SK-N-SH (cell line): ENCODE measurements at regions not wholly inside any gene's neighbourhood (a gene's known extent, or its start where the extent isn't known, plus 50 kb on each side); places are given as distances from the start of the nearest gene placed in this dataset.

Source experiments
- FOXJ3 ChIP-seq: sonication (generic); formaldehyde crosslinking; IDR thresholded peaks from 2 replicates; pipeline ENCODE4 v1.5.1; 2020; ENCODE audit warnings: mild to moderate bottlenecking, missing genetic modification reagents
- GABPA ChIP-seq: IDR thresholded peaks from 2 replicates; pipeline ENCODE4 v1.4.0; 2012; ENCODE audit warnings: low read depth, mild to moderate bottlenecking
- GATA2 ChIP-seq: sonication (generic); formaldehyde crosslinking; IDR thresholded peaks from 2 replicates; pipeline ENCODE4 v1.5.0; 2020; ENCODE audit warnings: mild to moderate bottlenecking, missing genetic modification reagents
- NFIC ChIP-seq: IDR thresholded peaks from 2 replicates; pipeline ENCODE4 v1.4.0; 2012; ENCODE audit warnings: borderline replicate concordance
- POLR2AphosphoS5 ChIP-seq: IDR thresholded peaks from 2 replicates; pipeline ENCODE4 v1.6.1; 2012; ENCODE audit warnings: low read depth, low read length
- RFX5 ChIP-seq: IDR thresholded peaks from 2 replicates; pipeline ENCODE4 v1.6.1; 2012; ENCODE audit warnings: mild to moderate bottlenecking, improper control_type of control experiment, low read length
- TAF1 ChIP-seq: IDR thresholded peaks from 2 replicates; pipeline ENCODE4 v1.6.1; 2012; ENCODE audit warnings: low read depth, mild to moderate bottlenecking, low read length, moderate library complexity, borderline replicate concordance
- TF ChIP-seq, protein P1 (sequence below): fragments of 200-600 bp; sonication (generic); IDR thresholded peaks from 2 replicates; pipeline ENCODE4 v1.6.1; 2017; ENCODE audit warnings: antibody characterized with exemption, mild to moderate bottlenecking, moderate library complexity
- TF ChIP-seq, protein P2 (sequence below): fragments of 150-350 bp; IDR thresholded peaks from 2 replicates; pipeline ENCODE4 v1.6.1; 2017; ENCODE audit warnings: antibody characterized with exemption, low read length, low read depth, borderline replicate concordance
- TF ChIP-seq, protein P3 (sequence below): IDR thresholded peaks from 2 replicates; pipeline ENCODE4 v1.6.1; 2012; ENCODE audit warnings: mild to moderate bottlenecking, low read depth, low read length, moderate library complexity
- TF ChIP-seq, protein P4 (sequence below): IDR thresholded peaks from 2 replicates; pipeline ENCODE4 v1.4.0; 2012; ENCODE audit warnings: low read depth

DNA sequence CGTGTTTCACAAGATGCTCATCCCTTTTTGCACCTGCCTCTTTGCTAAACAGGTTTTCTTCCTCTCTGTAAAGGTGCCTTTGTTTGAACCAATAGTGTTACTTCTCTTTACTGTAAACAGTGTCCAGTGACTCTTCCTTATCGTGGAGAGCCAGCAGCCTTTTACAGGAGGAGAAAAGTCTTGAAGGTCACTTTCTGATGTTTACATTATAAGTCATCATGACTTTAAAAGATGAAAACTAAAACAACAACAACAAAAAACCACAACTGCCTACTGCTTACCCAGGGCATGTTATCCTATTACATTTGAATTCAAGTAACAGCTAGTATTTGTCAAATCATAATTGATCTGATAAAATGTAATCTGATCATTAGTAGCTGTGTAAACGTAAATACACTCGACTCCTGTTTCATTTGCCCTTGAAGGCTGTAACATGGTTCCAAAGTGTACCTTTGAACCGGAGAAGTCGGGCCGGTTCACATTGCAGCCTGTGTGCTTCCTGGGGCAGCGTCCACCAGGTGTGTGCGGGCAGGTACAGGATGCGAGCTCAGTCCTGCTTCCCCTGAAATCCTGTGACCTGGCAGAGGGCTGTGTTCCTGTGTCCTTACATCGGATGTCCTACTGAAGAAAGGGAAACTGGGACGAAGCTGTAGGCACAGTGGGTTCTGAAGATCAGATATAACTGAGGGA lies 118.1 kb downstream of the C9orf152 start:
- TF ChIP-seq NFIC (no peak), TAF1 (no peak), POLR2AphosphoS5 (no peak), FOXJ3 (CRISPR knock-in tag) (no peak), GATA2 (CRISPR knock-in tag) (no peak), GABPA (no peak), RFX5 (no peak)
- TF ChIP-seq, protein P1, sequence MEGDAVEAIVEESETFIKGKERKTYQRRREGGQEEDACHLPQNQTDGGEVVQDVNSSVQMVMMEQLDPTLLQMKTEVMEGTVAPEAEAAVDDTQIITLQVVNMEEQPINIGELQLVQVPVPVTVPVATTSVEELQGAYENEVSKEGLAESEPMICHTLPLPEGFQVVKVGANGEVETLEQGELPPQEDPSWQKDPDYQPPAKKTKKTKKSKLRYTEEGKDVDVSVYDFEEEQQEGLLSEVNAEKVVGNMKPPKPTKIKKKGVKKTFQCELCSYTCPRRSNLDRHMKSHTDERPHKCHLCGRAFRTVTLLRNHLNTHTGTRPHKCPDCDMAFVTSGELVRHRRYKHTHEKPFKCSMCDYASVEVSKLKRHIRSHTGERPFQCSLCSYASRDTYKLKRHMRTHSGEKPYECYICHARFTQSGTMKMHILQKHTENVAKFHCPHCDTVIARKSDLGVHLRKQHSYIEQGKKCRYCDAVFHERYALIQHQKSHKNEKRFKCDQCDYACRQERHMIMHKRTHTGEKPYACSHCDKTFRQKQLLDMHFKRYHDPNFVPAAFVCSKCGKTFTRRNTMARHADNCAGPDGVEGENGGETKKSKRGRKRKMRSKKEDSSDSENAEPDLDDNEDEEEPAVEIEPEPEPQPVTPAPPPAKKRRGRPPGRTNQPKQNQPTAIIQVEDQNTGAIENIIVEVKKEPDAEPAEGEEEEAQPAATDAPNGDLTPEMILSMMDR, result no peak
- TF ChIP-seq, protein P2, sequence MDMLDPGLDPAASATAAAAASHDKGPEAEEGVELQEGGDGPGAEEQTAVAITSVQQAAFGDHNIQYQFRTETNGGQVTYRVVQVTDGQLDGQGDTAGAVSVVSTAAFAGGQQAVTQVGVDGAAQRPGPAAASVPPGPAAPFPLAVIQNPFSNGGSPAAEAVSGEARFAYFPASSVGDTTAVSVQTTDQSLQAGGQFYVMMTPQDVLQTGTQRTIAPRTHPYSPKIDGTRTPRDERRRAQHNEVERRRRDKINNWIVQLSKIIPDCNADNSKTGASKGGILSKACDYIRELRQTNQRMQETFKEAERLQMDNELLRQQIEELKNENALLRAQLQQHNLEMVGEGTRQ, result no peak
- TF ChIP-seq, protein P3, sequence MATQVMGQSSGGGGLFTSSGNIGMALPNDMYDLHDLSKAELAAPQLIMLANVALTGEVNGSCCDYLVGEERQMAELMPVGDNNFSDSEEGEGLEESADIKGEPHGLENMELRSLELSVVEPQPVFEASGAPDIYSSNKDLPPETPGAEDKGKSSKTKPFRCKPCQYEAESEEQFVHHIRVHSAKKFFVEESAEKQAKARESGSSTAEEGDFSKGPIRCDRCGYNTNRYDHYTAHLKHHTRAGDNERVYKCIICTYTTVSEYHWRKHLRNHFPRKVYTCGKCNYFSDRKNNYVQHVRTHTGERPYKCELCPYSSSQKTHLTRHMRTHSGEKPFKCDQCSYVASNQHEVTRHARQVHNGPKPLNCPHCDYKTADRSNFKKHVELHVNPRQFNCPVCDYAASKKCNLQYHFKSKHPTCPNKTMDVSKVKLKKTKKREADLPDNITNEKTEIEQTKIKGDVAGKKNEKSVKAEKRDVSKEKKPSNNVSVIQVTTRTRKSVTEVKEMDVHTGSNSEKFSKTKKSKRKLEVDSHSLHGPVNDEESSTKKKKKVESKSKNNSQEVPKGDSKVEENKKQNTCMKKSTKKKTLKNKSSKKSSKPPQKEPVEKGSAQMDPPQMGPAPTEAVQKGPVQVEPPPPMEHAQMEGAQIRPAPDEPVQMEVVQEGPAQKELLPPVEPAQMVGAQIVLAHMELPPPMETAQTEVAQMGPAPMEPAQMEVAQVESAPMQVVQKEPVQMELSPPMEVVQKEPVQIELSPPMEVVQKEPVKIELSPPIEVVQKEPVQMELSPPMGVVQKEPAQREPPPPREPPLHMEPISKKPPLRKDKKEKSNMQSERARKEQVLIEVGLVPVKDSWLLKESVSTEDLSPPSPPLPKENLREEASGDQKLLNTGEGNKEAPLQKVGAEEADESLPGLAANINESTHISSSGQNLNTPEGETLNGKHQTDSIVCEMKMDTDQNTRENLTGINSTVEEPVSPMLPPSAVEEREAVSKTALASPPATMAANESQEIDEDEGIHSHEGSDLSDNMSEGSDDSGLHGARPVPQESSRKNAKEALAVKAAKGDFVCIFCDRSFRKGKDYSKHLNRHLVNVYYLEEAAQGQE, result no peak
- TF ChIP-seq, protein P4, sequence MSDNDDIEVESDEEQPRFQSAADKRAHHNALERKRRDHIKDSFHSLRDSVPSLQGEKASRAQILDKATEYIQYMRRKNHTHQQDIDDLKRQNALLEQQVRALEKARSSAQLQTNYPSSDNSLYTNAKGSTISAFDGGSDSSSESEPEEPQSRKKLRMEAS, result no peak
